Ovary (tissue), 3 donors: ENCODE measurements at regions not wholly inside any gene's neighbourhood (a gene's known extent, or its start where the extent isn't known, plus 50 kb on each side); places are given as distances from the start of the nearest gene placed in this dataset.

Experiments used
- CTCF ChIP-seq, 3 donors: fragments of 450-650 bp in 2 of 3; fragments of 200-600 bp in 1 of 3; IDR thresholded peaks; one replicate each; pipeline versions ENCODE4 v1.5.1 to v1.8.0; 2016 to 2022; ENCODE audit warnings: antibody characterized with exemption in 3 of 3, mild to moderate bottlenecking in 1 of 3
- POLR2A ChIP-seq: fragments of 450-650 bp; IDR thresholded peaks from one replicate; pipeline ENCODE4 v1.6.1; 2017; ENCODE audit warnings: antibody characterized with exemption, mild to moderate bottlenecking, moderate library complexity
- donor health status: DM: no; HTN: no; CAD: no.

- no peak for TF ChIP-seq CTCF (IDR thresholded peaks at IDR 0.05)
- no peak for TF ChIP-seq POLR2A
Observed at GRCh38 chr5:118156181-118156580, 832.2 kb downstream of the DTWD2 start.
